NCI-H1092 treated with DMSO at 0.1 percent for 48 hours (cell line): ENCODE measurements at regions not wholly inside any gene's neighbourhood (a gene's known extent, or its start where the extent isn't known, plus 50 kb on each side); places are given as distances from the start of the nearest gene placed in this dataset.

ENCODE experiments used
- DNase-seq: peaks from one replicate; lab custom pipeline; 2025; lab: John Stamatoyannopoulos, UW

DNA sequence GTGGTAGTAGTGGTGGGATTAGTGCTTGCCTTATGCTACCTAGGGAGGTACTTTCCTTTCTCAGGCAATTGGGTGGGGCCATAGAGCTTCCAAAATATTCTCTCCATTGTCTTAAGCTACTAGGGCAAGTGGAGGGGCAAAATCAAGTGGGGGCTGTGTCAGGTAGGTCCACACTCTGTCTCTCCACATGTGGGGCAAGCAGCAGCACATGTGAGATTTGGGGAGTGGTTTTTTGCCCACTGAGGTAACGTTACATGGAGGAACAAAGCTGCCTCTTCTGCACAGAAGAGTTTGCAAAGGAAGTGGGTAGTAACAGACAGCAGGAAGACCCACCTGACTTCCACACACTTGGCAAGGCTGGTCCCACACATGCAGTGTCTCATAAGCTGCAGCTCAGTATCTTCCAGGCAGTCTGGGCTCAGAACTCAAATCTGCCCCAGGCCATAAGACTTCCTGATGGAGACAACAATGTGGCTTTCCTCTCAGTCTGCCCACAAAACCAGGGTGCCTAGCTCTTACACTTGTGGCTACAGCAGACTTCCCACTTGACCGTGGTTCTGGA is 1581.5 kb upstream of the PCDH20 start:
- DNase-seq = no peak

DNA sequence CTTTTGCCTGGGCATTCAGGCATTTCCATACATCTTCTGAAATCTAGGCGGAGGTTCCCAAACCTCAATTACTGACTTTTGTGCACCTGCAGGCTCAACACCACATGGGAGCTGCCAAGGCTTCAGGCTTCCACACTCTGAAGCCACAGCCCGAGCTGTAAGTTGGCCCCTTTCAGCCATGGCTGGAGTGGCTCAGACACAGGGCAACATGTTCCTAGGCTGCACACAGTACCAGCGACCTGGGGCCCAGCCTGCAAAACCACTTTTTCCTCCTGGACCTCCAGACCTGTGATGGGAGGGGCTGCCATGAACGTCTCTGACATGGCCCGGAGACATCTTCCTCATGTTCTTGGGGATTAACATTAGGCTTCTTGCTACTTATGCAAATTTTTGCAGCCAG is 1558.2 kb upstream of the PCDH20 start:
- DNase-seq = no peak

DNA sequence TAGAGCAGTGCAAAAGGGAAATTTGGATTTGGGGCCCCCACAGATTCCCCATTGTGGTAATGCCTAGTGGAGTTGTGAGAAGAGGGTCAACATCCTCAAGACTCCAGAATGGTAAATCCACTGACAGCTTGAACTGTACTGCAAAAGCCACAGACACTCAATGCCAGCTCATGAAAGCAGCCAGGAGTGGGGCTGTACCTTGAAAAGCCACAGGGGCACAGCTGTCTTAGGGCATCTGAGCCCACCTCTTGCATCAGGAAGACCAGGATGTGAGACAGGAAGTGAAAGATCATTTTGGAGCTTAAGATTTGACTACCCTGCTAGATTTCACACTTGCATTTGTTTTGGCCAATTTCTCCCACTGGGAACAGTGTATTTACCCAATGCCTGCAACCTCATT is 1548.9 kb upstream of the PCDH20 start:
- no peak for DNase-seq

DNA sequence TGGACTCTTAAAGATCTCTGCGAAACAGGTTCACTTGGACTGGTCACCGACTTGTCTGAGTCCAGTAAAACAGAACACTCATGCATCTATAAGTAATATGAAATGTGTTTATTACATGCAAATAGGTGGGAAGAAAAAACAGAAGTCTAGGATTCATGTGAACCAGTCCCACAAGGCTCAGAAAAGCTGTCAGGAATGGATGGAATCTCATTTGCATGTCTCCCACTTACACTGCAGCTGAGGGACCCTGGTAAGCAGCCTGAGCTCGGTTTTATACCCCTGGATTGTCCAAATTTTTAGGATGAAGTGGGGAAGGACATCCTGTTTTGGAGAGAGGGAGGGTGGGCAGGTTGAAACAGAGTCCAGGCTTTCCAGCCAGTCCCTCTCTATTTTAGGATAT is 1545.1 kb upstream of the PCDH20 start:
- DNase-seq = no peak

DNA sequence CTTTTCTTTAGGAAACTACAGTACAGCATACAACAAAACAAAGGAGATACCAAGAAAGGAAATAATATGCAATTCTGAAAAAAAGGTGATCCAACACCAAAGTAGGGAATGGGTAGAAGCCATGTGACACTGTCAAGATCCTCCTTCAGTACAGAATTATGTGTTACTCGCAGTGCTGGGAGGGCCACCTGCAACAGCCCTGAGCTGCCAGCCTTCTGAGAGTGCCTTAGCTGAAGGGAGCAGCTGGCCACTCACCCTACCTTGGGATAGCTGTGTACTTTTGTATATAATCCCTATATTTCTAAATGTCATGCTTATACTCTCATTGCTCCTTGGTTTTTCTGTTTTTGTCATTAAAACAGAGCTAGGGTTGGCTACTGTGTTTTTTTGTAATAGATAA is 1518.2 kb upstream of the PCDH20 start:
- peak; percentile 14 for DNase-seq

DNA sequence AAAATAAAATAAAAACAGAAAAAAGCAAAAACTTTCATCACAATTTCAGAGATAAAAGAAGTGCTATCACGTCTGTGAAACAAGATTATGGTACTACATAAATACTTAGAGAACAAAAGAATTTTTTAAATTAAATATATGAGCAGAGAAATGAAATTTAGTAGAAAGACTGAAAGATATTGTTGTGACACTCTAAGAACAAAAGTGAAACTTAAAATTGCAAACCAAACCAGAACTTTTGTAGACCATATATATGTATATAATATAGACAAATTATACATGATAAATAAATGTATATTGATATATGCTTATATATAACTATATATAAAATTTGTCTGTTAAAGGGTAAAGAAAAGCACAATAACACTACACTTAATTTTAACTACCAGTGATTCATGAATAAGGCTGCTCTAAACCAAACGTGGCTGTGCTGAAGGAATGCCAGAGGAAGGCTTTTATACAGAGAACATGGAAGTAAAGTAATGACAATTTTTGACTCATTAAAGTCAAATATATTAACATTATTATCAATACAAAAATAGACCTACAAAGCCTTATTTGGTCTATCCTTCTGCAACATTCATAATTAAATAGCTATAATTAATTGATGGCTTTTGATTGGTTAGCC is 1516.7 kb upstream of the PCDH20 start:
- DNase-seq = no peak

DNA sequence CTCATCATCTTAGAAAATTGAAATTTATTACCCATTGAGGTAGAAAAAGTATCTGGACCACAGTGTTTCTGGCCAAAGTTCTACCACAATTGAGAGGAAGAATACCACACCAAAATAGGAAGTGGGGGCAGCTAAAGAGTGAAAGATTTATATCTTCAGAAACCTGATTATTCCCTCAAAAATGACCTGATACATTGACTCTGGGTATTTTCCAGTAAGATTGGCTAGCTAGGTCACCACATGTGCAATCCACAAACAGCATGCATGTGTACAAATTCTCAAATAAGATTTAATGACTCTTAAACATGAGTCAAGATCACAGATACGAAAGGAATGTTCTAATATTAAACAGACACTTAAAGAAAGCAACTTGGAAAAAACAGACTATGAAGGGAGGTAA is 1516.2 kb upstream of the PCDH20 start:
- DNase-seq = no peak

DNA sequence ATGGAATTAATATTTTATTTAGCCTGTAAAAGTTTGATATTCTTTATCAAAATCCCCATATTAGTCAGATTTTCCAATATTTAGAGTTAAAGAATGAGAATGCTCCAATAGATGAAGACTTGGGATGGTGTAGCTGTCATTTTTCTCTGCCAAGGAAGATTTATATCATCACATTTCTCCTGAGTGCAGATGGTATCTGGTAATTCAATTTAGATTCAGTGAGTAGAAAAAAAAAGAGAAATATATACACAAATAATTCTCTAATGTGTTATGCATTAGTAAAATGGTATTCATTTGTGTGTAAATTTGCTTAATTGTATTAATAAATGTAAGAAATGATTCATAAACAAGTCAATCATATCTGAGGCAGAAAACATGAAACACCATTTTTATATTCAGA is 1508.7 kb upstream of the PCDH20 start:
- no peak for DNase-seq

DNA sequence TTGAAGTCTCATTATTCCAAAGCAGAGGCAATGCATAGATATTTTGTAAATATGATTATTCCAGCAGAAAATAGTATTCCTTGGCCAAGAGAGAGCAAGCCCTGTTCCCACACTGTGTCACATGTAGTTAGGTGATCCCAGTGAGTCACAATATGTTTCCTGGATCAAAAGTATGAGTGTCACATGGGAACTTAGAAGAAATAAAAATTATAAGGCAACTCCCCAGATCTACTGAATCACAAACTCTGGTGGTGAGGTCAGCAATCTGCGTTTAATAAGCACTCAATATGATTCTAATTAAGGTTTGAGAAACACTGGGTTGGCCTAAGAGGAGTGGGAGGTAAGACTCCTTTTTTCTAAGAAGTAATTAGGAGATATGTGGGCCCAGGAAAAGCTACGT is 1504.5 kb upstream of the PCDH20 start:
- DNase-seq = no peak

DNA sequence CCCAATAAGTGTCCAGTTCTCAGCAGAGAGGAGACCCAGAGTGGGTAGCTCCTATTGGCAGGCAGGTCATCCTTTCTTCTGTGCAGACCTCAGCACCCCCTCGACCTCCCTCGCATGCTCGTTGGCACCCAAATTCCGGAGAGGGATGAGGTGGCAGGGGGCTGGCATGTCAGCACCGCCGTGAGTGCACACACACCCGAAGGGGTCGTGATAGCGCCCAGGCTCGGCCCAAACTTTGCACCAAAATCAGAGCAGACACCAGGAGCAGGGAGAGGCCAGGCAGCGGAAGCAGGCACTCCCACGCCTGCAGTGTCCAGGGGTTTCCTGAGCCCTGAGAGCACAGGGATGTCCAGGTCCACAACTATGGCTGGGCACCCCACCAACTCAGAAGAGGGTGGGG is 1503.8 kb upstream of the PCDH20 start:
- no peak for DNase-seq

DNA sequence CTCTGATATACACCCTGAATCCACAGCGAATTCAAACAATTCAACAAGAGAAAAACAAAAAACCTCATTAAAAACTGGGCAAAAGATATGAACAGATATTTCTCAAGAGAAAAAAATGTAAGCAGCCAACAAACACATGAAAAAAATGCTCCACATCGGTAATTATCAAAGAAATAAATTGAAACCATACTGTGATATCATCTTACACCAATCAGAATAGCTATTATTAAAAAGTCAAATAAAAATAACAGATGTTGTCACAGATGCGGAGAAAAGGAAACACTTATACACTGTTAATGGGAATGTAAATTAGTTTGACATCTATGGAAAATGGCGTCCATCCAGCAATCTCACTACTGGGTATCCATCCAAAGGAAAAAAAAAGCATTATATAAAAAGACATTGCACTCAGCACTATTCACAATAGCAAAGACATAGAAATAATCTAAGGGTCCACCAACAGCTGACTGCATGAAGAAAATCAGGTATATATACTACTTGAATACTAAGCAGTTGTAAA is 1495.0 kb upstream of the PCDH20 start:
- peak; percentile 37 for DNase-seq

DNA sequence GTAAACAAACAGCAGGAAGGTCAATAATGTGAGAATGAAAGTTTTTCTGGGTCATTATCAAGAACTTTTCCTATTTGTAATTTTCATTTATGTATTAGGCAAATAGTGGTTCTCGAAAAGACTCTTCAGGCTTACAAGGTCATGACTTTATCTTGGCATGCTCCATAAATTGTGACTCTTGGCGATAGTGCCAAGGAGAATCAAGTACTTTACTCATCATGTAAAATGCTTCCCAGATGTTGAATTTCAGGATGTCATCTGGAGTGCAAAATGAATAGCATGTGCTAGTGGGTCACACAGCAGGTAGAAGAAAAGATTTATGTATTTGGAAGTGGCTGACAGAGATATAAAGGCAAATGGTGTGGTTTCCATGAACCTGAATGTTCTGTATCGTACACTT is 1492.7 kb upstream of the PCDH20 start:
- DNase-seq = no peak

DNA sequence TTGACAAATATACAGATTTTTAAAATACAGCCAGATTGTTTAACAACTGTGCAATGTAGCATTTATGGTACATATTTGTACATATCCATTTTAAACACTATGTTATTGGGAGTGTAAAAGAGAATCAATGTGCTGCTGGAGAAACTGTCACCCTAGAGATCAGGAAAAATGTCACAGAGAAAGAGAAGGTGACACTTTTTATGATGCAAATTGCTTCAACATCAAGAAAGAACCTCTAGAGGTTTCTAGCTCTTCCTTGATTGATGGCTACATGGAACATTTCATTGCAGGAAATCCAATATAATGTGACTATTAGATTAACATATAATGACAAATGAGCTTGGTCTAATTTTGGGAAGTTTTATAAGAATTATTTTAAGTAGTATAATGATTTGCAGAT is 1491.2 kb upstream of the PCDH20 start:
- no peak for DNase-seq

DNA sequence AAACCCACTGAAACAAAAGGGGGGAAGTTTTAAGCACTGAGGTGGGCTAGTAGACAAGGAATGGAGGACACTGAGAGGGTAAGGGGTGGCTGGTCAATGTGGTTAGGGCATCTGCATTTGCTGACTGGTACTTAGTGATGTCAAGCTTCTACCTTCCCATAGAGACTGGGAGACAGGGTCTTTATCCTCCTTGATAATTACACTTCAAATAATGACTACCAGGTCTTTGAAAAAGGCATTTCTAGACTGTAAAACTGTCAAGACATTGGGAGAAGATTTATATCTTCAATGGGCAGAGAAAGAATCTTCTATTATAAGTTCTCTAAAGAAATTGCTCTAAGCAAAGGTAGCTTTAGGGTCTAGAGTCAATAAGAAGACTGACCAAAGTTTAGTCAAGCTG is 1490.8 kb upstream of the PCDH20 start:
- DNase-seq = no peak

DNA sequence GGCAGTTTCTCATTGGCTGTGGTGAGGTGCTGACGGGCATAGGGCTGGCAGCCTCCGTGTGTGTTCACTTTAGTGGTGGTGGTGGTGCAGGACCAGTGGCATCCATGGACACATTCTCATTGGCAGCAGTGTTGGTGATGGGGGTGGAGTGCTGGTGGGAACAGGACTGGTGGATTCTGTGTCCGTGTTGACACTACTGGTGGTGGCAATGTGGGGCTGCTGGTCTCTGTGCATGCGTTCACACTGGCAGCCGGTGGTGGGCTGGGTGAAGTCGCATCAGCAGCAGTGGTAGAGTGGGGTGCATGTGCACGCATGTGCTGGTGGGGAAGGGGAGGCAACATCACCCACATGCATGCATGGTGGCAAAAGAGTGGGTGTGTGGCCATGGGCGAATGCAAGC is 1471.4 kb upstream of the PCDH20 start:
- DNase-seq = no peak

DNA sequence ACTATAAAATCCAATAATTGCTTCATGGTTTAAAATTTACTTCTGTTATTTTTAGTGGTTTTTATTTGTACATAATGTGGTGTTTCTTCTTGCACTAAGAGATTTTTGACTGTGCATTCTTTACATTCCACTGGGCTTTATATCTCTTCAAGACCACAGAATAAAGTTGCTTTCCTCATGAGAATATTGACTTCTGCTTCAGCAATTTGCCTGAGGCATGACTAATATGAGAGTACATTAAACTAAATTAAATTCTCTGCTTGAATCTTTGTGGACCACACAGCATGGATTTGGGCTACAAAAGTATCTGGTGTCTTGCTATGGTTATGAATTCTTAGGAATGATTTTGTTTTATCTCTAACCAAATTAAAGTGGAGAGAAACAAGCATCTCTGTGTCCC is 1463.4 kb upstream of the PCDH20 start:
- no peak for DNase-seq

DNA sequence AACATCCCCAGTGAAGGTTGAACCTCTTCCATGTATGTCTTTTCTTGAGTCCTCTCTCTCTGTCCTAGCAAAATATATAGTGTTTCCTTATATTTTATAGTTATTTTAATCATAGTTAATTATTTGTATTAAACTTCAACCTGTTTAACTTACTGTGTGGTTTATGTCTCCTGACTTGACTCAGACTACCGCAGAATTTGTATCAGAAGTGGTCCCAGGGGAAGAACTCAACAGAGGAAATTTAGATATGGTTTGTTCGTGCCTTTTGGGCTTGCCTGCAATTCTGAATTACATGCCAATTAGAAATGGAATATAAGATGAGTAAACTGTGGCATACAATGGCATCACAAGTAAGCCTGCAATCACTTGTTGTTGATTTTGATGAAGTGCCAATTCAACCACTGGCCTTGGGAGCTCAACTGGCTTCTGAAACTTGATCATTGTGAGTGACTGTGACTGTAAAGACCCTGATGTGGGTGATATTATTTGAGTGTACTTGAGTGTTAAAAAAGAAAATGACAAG is 1459.5 kb upstream of the PCDH20 start:
- peak; percentile 91 for DNase-seq

DNA sequence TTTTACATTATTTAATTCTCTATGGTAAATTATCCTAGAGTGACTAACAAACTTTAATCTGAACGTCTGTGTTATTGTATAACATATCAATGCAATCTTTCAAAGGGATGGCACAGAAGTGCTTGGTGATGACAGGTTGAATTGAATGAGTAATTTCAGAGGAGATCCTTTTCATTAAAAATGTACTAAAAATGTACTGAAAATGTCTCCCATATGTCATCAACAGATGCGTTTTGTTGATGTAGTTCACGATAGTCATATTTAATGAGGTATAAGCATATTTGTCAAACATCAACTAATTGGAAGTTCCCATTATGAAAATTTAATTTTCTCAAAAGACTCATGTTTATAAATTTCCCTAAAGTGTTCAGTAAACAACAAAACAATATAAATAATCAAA is 1434.7 kb upstream of the PCDH20 start:
- DNase-seq = no peak

DNA sequence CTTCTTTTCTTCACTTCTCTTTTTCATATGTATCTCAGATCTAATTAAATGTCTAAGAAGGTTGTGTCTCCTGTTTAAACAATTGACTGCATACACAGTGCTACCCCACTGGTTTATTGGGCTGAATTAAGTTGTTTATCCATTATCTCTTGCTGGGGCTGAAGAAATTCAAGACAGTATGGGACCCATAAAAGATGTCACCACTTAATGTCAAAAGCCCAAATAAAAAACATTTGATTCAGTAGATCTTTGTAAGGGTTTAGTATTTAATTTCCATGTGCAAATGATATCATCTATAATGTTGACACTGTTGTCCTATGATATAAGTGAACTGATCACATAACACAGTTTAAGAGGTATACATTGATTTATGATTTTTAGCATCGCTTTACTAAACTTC is 1431.9 kb upstream of the PCDH20 start:
- DNase-seq = no peak

DNA sequence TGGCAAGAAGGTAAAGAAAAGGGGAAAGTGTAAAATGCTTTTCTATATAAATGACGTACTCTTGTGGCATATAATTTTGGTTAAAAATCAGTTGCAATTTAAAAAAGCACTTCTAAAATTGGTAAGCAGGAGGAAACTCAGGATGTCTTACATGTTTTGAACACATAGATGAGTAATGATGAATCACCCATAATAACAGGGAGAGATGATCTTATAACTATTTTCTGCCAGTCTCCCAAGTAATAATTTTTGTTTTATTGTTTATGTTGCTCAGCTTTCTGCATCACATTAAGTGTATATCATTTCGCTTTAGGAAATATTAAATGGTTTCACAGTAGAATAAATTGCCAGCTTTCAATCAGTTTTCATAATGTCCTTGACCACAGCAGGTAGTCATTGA is 1430.7 kb upstream of the PCDH20 start:
- DNase-seq = no peak

DNA sequence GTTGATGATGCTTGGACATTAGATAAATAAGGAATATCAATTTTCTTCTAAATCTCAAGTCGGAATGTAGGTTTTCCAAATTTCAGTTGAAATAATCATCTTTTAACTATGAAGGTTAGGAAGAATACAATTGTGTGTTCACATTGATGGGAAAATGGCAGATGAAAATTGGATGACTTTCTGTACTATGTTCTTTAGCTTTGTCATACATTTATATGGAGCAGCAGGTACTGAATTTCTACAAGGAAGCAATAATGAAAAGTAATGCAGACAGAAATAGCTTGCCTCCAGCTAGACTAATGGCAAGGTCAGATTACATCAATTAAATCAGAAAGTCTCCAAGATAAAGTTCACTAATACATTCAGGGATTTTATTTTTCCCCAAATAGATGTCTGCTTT is 1423.7 kb upstream of the PCDH20 start:
- DNase-seq = no peak

DNA sequence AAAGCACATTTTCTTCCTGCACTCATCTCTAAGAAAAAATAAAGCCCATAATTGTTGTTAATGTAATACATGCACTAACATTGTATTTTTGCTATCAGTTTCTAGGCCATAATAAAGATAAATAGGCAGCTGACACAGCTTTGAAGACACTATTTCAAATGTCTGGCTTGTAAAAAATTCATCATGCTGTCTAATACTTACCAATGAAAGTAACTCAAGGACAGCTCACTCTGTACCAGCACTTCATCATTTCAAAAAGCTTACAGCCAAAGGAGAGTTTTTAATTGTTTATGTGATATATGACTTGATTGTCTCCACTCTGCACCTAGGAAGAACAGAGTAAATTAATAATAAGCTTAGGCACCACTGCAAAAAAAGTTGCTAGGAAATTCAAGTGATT is 1423.3 kb upstream of the PCDH20 start:
- no peak for DNase-seq

DNA sequence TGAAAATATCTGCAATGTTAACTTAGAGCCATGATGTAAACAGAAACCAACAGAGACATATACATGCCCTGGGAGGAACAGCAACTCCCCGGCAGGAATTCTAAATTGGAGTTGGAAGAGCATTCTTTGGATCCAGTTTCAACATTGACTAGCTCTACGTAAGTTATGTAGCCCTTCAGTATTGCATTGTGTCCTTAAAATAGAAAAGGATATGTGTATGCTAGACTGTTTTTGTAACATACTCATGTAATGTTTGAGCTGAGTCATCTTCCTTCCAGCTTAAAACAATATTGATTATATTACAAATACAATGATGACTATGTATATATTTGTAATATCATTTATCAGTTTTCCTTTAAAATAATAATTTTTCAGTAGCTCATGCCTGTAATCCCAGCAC is 1422.2 kb upstream of the PCDH20 start:
- no peak for DNase-seq

DNA sequence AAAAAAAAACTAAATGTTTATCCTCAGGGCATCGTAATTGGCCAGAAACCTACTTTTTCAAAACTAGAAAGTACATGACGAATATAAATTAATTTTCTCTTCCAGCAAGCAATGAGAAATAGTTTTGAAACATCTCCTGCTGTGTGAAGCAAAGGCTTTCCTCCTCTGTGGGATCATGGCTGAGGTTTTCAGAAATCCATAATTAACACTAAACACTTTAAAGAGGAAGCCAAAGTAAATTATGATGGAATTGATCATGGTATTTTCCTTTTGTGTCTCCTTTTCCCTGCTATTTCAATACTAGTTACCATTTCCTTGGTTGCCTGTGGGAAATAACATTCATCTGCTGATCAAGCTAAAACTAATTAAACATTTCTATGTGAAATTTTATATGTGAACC is 1413.8 kb upstream of the PCDH20 start:
- no peak for DNase-seq
